ENCODE measurements at regions not wholly inside any gene's neighbourhood (a gene's known extent, or its start where the extent isn't known, plus 50 kb on each side); places are given as distances from the start of the nearest gene placed in this dataset.

- no peaks in the 10 kb centered on the region for H3K9me3 ChIP-seq
- no peak for DNase-seq
- H3K36me3 ChIP-seq (ENCODE audit: low read depth), result no peaks in the 10 kb centered on the region
- no peak for ATAC-seq
- H3K4me1 ChIP-seq (ENCODE audit: low read depth), result no peaks in the 10 kb centered on the region
- H3K4me3 ChIP-seq, result no peak overlapping the region
- intact Hi-C loops (cut with DNase I, micrococcal nuclease), result no loop called here
- no peak for TF ChIP-seq CTCF (IDR thresholded peaks at IDR 0.05)
Measured at GRCh38 chrX:9135901-9136510, 102.1 kb upstream of the FAM9B start.

- intact Hi-C loops (cut with DNase I, micrococcal nuclease), result no loop called here
- DNase-seq (no peak), ATAC-seq (no peak)
- no peak for TF ChIP-seq CTCF (IDR thresholded peaks at IDR 0.05)
- Histone ChIP-seq H3K4me3 (no peak overlapping the region), H3K36me3 (ENCODE audit: low read depth) (no peaks in the 10 kb centered on the region), H3K9me3 (no peaks in the 10 kb centered on the region), H3K4me1 (ENCODE audit: low read depth) (no peaks in the 10 kb centered on the region)
Measured at GRCh38 chrX:9137152-9137551, 103.2 kb upstream of the FAM9B start.

GRCh38 chrX:9141496-9141895 lies 107.6 kb upstream of the FAM9B start:
- Histone ChIP-seq H3K9me3 (no peaks in the 10 kb centered on the region), H3K4me3 (no peak overlapping the region), H3K4me1 (ENCODE audit: low read depth) (no peaks in the 10 kb centered on the region), H3K36me3 (ENCODE audit: low read depth) (no peaks in the 10 kb centered on the region)
- no peak for ATAC-seq
- no peak for TF ChIP-seq CTCF (IDR thresholded peaks at IDR 0.05)
- intact Hi-C loops (cut with DNase I, micrococcal nuclease), result no loop called here
- no peak for DNase-seq

- Histone ChIP-seq H3K9me3 (no peaks in the 10 kb centered on the region), H3K36me3 (ENCODE audit: low read depth) (no peaks in the 10 kb centered on the region), H3K4me1 (ENCODE audit: low read depth) (no peaks in the 10 kb centered on the region), H3K4me3 (no peak overlapping the region)
- TF ChIP-seq CTCF (IDR thresholded peaks at IDR 0.05), result no peak
- intact Hi-C loops (cut with DNase I, micrococcal nuclease), result no loop called here
- DNase-seq, result no peak
- ATAC-seq, result no peak
Measured at GRCh38 chrX:9144701-9145241, 110.8 kb upstream of the FAM9B start.

- DNase-seq (no peak), ATAC-seq (no peak)
- Histone ChIP-seq H3K4me1 (ENCODE audit: low read depth) (no peaks in the 10 kb centered on the region), H3K36me3 (ENCODE audit: low read depth) (no peaks in the 10 kb centered on the region), H3K9me3 (no peaks in the 10 kb centered on the region), H3K4me3 (no peak overlapping the region)
- intact Hi-C loops (cut with DNase I, micrococcal nuclease), result no loop called here
- no peak for TF ChIP-seq CTCF (IDR thresholded peaks at IDR 0.05)
Measured at GRCh38 chrX:9146657-9147056, 112.7 kb upstream of the FAM9B start.

- Histone ChIP-seq H3K9me3 (no peaks in the 10 kb centered on the region), H3K4me1 (ENCODE audit: low read depth) (no peaks in the 10 kb centered on the region), H3K36me3 (ENCODE audit: low read depth) (no peaks in the 10 kb centered on the region), H3K4me3 (no peak overlapping the region)
- intact Hi-C loops (cut with DNase I, micrococcal nuclease), result no loop called here
- no peak for ATAC-seq
- no peak for DNase-seq
- TF ChIP-seq CTCF (IDR thresholded peaks at IDR 0.05), result no peak
Measured at GRCh38 chrX:9147086-9147485, 113.2 kb upstream of the FAM9B start.

Measured in mucosa of descending colon (tissue), 3 donors.